Panc1 (cell line): ENCODE measurements at regions not wholly inside any gene's neighbourhood (a gene's known extent, or its start where the extent isn't known, plus 50 kb on each side); places are given as distances from the start of the nearest gene placed in this dataset.

Source experiments
- ATAC-seq: fragments of 200-7000 bp; cut with Tn5 transposase; 2 replicates; pipeline ENCODE4 v1.9.1; 2020; ENCODE audit warnings: mild to moderate bottlenecking, moderate library complexity
- BruUV-seq: library from RNA; stranded (reverse); fragments of 400-500 nt; replicated peaks from 2 replicates; lab custom pipeline; 2021; lab: Mats Ljungman, UMichigan
- CTCF ChIA-PET: fragments of 300-600 bp; sonication (Branson Sonifier 250); formaldehyde crosslinking; loops from one replicate; lab custom pipeline; 2022; ENCODE audit warnings: antibody characterized with exemption; lab: Charles Lee
- POLR2A ChIA-PET: fragments of 300-600 bp; sonication (Branson Sonifier 250); formaldehyde crosslinking; loops from one replicate; lab custom pipeline; 2022; ENCODE audit warnings: antibody characterized with exemption; lab: Charles Lee
- DNase-seq: peaks from one replicate; pipeline ENCODE4 v3.0.0-alpha.2; 2010; ENCODE audit warnings: low read depth, low spot score
- H3K27ac ChIP-seq: 2 replicates; pipeline ENCODE4 v1.5.1; 2011; ENCODE audit warnings: mild to moderate bottlenecking, low read length, inconsistent platforms
- H3K27me3 ChIP-seq: fragments of 200-500 bp; sonication (Bioruptor generic); 2 replicates; pipeline ENCODE4 v1.6.0; 2014; ENCODE audit warnings: low read length, inconsistent platforms; ENCODE audit not compliant: control insufficient read depth, insufficient read depth
- H3K36me3 ChIP-seq: fragments of 200-500 bp; sonication (Bioruptor generic); 2 replicates; pipeline ENCODE4 v1.5.1; 2014; ENCODE audit warnings: inconsistent platforms, mild to moderate bottlenecking, low read length, moderate library complexity; ENCODE audit not compliant: control insufficient read depth, insufficient read depth
- H3K4me1 ChIP-seq: 2 replicates; pipeline ENCODE4 v1.5.1; 2011; ENCODE audit warnings: inconsistent platforms, mild to moderate bottlenecking, low read length, moderate library complexity; ENCODE audit not compliant: control insufficient read depth, insufficient read depth
- H3K4me3 ChIP-seq, 2 experiments: 2 replicates each; pipeline ENCODE4 v1.5.1; 2011 to 2012; ENCODE audit warnings: low read depth in 2 of 2, low read length in 2 of 2, mild to moderate bottlenecking in 2 of 2, inconsistent platforms in 1 of 2, moderate library complexity in 1 of 2
- H3K9me3 ChIP-seq: fragments of 200-500 bp; sonication (Bioruptor generic); 2 replicates; pipeline ENCODE4 v1.5.1; 2014; ENCODE audit warnings: low read depth, mild to moderate bottlenecking, inconsistent platforms, low read length, moderate library complexity; ENCODE audit not compliant: control insufficient read depth, insufficient read depth
- POLR2AphosphoS5 ChIP-seq: IDR thresholded peaks from 2 replicates; pipeline ENCODE4 v1.6.1; 2012; ENCODE audit warnings: mild to moderate bottlenecking, low read depth, low read length, moderate library complexity
- SIN3A ChIP-seq: IDR thresholded peaks from 2 replicates; pipeline ENCODE4 v1.6.1; 2012; ENCODE audit warnings: low read depth, mild to moderate bottlenecking, low read length, moderate library complexity, borderline replicate concordance; ENCODE audit not compliant: insufficient read depth
- TCF7L2 ChIP-seq: IDR thresholded peaks from 2 replicates; pipeline ENCODE4 v1.6.1; 2011; ENCODE audit warnings: mild to moderate bottlenecking, low read depth, low read length, inconsistent platforms
- in situ Hi-C: cut with HindIII; loops from 2 replicates; pipeline ENCODE4 v1.10.0; 2016; ENCODE audit warnings: low sequenced_read_pairs, low pct_unique_long_range_greater_than_20kb
- intact Hi-C: fragments of 100-400 bp; cut with micrococcal nuclease; formaldehyde crosslinking; loops from one replicate; pipeline ENCODE4 v1.10.0; 2022; ENCODE audit not compliant: unreplicated experiment
- TF ChIP-seq, protein P1 (sequence below): fragments of 450-650 bp; IDR thresholded peaks from 2 replicates; pipeline ENCODE4 v1.5.1; 2017; ENCODE audit warnings: mild to moderate bottlenecking
- TF ChIP-seq, protein P2 (sequence below), 2 experiments: IDR thresholded peaks; 2 replicates each; pipeline ENCODE4 v1.6.1; 2011 to 2012; ENCODE audit warnings: low read depth in 2 of 2, control low read depth in 1 of 2, low read length in 1 of 2, mild to moderate bottlenecking in 1 of 2, moderate library complexity in 1 of 2; ENCODE audit not compliant: insufficient read depth in 1 of 2

DNA sequence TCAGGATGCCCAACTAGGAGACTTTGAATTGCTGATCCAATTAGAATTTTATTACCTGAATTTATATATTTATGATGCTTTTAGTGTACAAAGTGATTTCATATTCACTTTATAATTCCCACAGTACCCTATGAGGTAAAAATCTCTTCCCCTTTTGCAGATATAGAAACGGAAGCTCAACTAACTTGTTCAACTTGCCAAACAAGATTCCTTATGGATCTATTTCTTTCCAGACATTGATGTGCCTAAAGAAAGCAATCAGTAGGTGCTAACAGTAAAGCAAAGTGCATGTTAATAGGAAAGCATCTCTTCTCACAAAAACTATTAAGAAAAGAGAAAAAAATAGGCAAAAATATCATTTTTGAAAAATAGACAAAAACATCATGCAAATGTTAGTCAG is 65.9 kb upstream of the PPP1R12A start:
- intact Hi-C loops = no loop called here
- H3K4me3 ChIP-seq = no peak overlapping the region
- no peak for DNase-seq
- no peaks in the 10 kb centered on the region for H3K9me3 ChIP-seq
- no peaks in the 10 kb centered on the region for H3K4me1 ChIP-seq
- H3K27ac ChIP-seq = no peak overlapping the region
- TF ChIP-seq POLR2AphosphoS5 (no peak), SIN3A (no peak), TCF7L2 (no peak)
- TF ChIP-seq, protein P1, sequence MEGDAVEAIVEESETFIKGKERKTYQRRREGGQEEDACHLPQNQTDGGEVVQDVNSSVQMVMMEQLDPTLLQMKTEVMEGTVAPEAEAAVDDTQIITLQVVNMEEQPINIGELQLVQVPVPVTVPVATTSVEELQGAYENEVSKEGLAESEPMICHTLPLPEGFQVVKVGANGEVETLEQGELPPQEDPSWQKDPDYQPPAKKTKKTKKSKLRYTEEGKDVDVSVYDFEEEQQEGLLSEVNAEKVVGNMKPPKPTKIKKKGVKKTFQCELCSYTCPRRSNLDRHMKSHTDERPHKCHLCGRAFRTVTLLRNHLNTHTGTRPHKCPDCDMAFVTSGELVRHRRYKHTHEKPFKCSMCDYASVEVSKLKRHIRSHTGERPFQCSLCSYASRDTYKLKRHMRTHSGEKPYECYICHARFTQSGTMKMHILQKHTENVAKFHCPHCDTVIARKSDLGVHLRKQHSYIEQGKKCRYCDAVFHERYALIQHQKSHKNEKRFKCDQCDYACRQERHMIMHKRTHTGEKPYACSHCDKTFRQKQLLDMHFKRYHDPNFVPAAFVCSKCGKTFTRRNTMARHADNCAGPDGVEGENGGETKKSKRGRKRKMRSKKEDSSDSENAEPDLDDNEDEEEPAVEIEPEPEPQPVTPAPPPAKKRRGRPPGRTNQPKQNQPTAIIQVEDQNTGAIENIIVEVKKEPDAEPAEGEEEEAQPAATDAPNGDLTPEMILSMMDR = no peak
- TF ChIP-seq, protein P2, sequence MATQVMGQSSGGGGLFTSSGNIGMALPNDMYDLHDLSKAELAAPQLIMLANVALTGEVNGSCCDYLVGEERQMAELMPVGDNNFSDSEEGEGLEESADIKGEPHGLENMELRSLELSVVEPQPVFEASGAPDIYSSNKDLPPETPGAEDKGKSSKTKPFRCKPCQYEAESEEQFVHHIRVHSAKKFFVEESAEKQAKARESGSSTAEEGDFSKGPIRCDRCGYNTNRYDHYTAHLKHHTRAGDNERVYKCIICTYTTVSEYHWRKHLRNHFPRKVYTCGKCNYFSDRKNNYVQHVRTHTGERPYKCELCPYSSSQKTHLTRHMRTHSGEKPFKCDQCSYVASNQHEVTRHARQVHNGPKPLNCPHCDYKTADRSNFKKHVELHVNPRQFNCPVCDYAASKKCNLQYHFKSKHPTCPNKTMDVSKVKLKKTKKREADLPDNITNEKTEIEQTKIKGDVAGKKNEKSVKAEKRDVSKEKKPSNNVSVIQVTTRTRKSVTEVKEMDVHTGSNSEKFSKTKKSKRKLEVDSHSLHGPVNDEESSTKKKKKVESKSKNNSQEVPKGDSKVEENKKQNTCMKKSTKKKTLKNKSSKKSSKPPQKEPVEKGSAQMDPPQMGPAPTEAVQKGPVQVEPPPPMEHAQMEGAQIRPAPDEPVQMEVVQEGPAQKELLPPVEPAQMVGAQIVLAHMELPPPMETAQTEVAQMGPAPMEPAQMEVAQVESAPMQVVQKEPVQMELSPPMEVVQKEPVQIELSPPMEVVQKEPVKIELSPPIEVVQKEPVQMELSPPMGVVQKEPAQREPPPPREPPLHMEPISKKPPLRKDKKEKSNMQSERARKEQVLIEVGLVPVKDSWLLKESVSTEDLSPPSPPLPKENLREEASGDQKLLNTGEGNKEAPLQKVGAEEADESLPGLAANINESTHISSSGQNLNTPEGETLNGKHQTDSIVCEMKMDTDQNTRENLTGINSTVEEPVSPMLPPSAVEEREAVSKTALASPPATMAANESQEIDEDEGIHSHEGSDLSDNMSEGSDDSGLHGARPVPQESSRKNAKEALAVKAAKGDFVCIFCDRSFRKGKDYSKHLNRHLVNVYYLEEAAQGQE (IDR thresholded peaks at IDR 0.05; ENCODE audit: insufficient read depth in 1 of 2, low read depth in 2 of 2, low read length in 1 of 2) = no peak
- no peak for ATAC-seq
- BruUV-seq = no TSS peak
- no peaks in the 10 kb centered on the region for H3K36me3 ChIP-seq
- CTCF ChIA-PET = no interaction called here
- H3K27me3 ChIP-seq = no peaks in the 10 kb centered on the region; the same call in 1 of the 2 replicates
- POLR2A ChIA-PET = no interaction called here
- in situ Hi-C loops = no loop called here

DNA sequence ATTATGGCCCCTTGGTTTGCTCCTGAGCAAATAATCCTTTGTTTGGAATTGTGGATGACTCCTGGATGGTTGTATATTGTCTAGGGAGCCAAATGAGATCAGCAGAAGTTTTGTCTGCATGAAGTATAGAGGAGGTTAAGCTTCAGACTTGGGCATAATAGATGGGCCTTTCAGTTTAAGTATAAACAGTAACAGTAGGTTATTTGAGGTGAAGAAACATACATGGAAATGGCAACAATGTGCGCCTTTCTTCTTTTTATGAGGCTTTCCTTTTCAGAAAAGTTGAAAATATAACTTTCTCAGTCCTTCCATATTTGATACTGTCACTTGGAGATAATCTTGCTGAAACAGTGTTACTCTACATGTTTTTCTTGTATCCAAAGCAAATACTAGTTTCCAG is 63.7 kb upstream of the PPP1R12A start:
- no peak overlapping the region for H3K27ac ChIP-seq
- H3K4me1 ChIP-seq = no peaks in the 10 kb centered on the region
- no peaks in the 10 kb centered on the region for H3K36me3 ChIP-seq
- intact Hi-C loops = no loop called here
- no peaks in the 10 kb centered on the region; the same call in 1 of the 2 replicates for H3K27me3 ChIP-seq
- in situ Hi-C loops = no loop called here
- no peak for ATAC-seq
- TF ChIP-seq, protein P1 = no peak
- TF ChIP-seq TCF7L2 = no peak
- TF ChIP-seq POLR2AphosphoS5 = no peak
- no peak for TF ChIP-seq SIN3A
- TF ChIP-seq, protein P2 (IDR thresholded peaks at IDR 0.05; ENCODE audit: insufficient read depth in 1 of 2, low read depth in 2 of 2, low read length in 1 of 2) = no peak
- ChIA-PET POLR2A (interaction anchor here (0.6 kb wide), 1 partner anchor 218 kb away, joined by 4 read pairs; no protein-coding TSS in a partner anchor), CTCF (no interaction called here)
- BruUV-seq = no TSS peak
- H3K9me3 ChIP-seq = no peaks in the 10 kb centered on the region
- DNase-seq = no peak
- H3K4me3 ChIP-seq = no peak overlapping the region
